Erythroblast (primary cell): ENCODE measurements at regions not wholly inside any gene's neighbourhood (a gene's known extent, or its start where the extent isn't known, plus 50 kb on each side); places are given as distances from the start of the nearest gene placed in this dataset.
"Not testable (repeated sequence)": the region's sequence is repeated elsewhere in the genome, so short reads cannot be mapped to it uniquely, and the experiment has no call there.

ENCODE experiments used
- GATA1 ChIP-seq: IDR thresholded peaks from 2 replicates; pipeline ENCODE4 v1.6.1; 2011; ENCODE audit warnings: low read depth, mild to moderate bottlenecking, control low read depth, low read length, moderate library complexity
- POLR2A ChIP-seq: IDR thresholded peaks from 2 replicates; pipeline ENCODE4 v1.6.1; 2011; ENCODE audit warnings: mild to moderate bottlenecking, low read length

- not testable (repeated sequence) for TF ChIP-seq POLR2A, GATA1
These were observed 358.6 kb upstream of the TGIF2LX start for GRCh38 chrX:89563107-89563506.
